SK-N-SH (cell line): ENCODE measurements at regions not wholly inside any gene's neighbourhood (a gene's known extent, or its start where the extent isn't known, plus 50 kb on each side); places are given as distances from the start of the nearest gene placed in this dataset.

Source experiments
- CTCF ChIA-PET: fragments of 300-600, 350-600 bp; formaldehyde crosslinking; extraction: SDS; loops from one replicate; lab custom pipeline; 2021; lab: Yijun Ruan, JAX
- POLR2A ChIA-PET: fragments of 350-600 bp; sonication (Branson Sonifier 250); formaldehyde crosslinking; extraction: SDS; loops from one replicate; lab custom pipeline; 2020; ENCODE audit warnings: antibody characterized with exemption, inconsistent platforms; lab: Yijun Ruan, JAX
- DNase-seq: peaks from one replicate; pipeline ENCODE4 v3.0.0; 2012
- H2AFZ ChIP-seq: fragments of 200-600 bp; sonication (generic); 2 replicates; pipeline ENCODE4 v1.8.1; 2016; ENCODE audit warnings: antibody characterized with exemption, mild to moderate bottlenecking, low read depth
- H3F3A ChIP-seq: fragments of 200-600 bp; sonication (generic); replicated peaks from 2 replicates; pipeline ENCODE3; 2016; ENCODE audit warnings: antibody characterized with exemption, mild to moderate bottlenecking; ENCODE audit not compliant: insufficient read depth
- H3K27ac ChIP-seq, 2 experiments: fragments of 200-500 bp in 1 of 2; fragments of 200-600 bp in 1 of 2; sonication (Bioruptor generic) in 1 of 2; sonication (generic), shearing (Covaris generic) in 1 of 2; 2 replicates each; pipeline versions ENCODE4 v1.5.1 to v1.6.1; 2014 to 2016; ENCODE audit warnings: low read depth in 2 of 2, inconsistent platforms in 1 of 2, low read length in 1 of 2, mild to moderate bottlenecking in 1 of 2, mixed read lengths in 1 of 2
- H3K27me3 ChIP-seq: fragments of 200-600 bp; sonication (generic), shearing (Covaris generic); 2 replicates; pipeline ENCODE4 v1.6.1; 2016; ENCODE audit warnings: mixed run types; ENCODE audit not compliant: insufficient read depth
- H3K36me3 ChIP-seq, 2 experiments: fragments of 200-500 bp in 1 of 2; fragments of 200-600 bp in 1 of 2; sonication (Bioruptor generic) in 1 of 2; sonication (generic) in 1 of 2; replicated peaks in 1 of 2; 2 replicates each; pipeline versions ENCODE3 to v1.5.1; 2014 to 2016; ENCODE audit warnings: low read length in 1 of 2, mild to moderate bottlenecking in 1 of 2; ENCODE audit not compliant: insufficient read depth in 2 of 2, control insufficient read depth in 1 of 2
- H3K4me1 ChIP-seq, 2 experiments: fragments of 200-500 bp in 1 of 2; fragments of 200-600 bp in 1 of 2; sonication (Bioruptor generic) in 1 of 2; sonication (generic), shearing (Covaris generic) in 1 of 2; 2 replicates each; pipeline versions ENCODE4 v1.5.1 to v1.6.1; 2014 to 2016; ENCODE audit warnings: low read depth in 1 of 2, low read length in 1 of 2, mixed run types in 1 of 2; ENCODE audit not compliant: insufficient read depth in 2 of 2, control insufficient read depth in 1 of 2
- H3K4me2 ChIP-seq: fragments of 200-600 bp; sonication (generic), shearing (Covaris generic); 2 replicates; pipeline ENCODE4 v1.6.1; 2017; ENCODE audit warnings: mixed run types
- H3K4me3 ChIP-seq, 2 experiments: fragments of 200-500 bp in 1 of 2; fragments of 200-600 bp in 1 of 2; sonication (Bioruptor generic) in 1 of 2; sonication (generic), shearing (Covaris generic) in 1 of 2; 2 replicates each; pipeline versions ENCODE4 v1.5.1 to v1.8.1; 2014 to 2016; ENCODE audit warnings: low read depth in 2 of 2, inconsistent platforms in 1 of 2, low read length in 1 of 2, mild to moderate bottlenecking in 1 of 2, mixed read lengths in 1 of 2, moderate library complexity in 1 of 2
- H3K79me2 ChIP-seq: fragments of 200-600 bp; sonication (generic); 2 replicates; pipeline ENCODE4 v1.8.1; 2017; ENCODE audit warnings: mild to moderate bottlenecking; ENCODE audit not compliant: insufficient read depth
- H3K9ac ChIP-seq: fragments of 200-600 bp; sonication (generic); 2 replicates; pipeline ENCODE4 v1.6.1; 2017; ENCODE audit warnings: mixed run types
- H3K9me2 ChIP-seq: fragments of 200-600 bp; sonication (generic); 2 replicates; pipeline ENCODE4 v1.6.1; 2017; ENCODE audit warnings: mixed run types
- H3K9me3 ChIP-seq: fragments of 200-600 bp; sonication (generic); 2 replicates; pipeline ENCODE4 v1.6.1; 2017; ENCODE audit warnings: mixed run types, mild to moderate bottlenecking, moderate library complexity
- H4K20me1 ChIP-seq: fragments of 200-600 bp; sonication (generic); 2 replicates; pipeline ENCODE4 v1.6.1; 2017; ENCODE audit warnings: mild to moderate bottlenecking, mixed run types; ENCODE audit not compliant: insufficient read depth
- ELF1 ChIP-seq: IDR thresholded peaks from 2 replicates; pipeline ENCODE4 v1.4.0; 2012
- EP300 ChIP-seq, 2 experiments: IDR thresholded peaks; 2 replicates each; pipeline versions ENCODE4 v1.4.0 to v1.6.1; 2012; ENCODE audit warnings: borderline replicate concordance in 1 of 2, low read depth in 1 of 2, low read length in 1 of 2
- FOXJ3 ChIP-seq: sonication (generic); formaldehyde crosslinking; IDR thresholded peaks from 2 replicates; pipeline ENCODE4 v1.5.1; 2020; ENCODE audit warnings: mild to moderate bottlenecking, missing genetic modification reagents
- IRF3 ChIP-seq: fragments of 150-350 bp; IDR thresholded peaks from 2 replicates; pipeline ENCODE4 v1.6.1; 2016; ENCODE audit warnings: mild to moderate bottlenecking, low read depth, low read length
- NFIC ChIP-seq: IDR thresholded peaks from 2 replicates; pipeline ENCODE4 v1.4.0; 2012; ENCODE audit warnings: borderline replicate concordance
- NRF1 ChIP-seq: IDR thresholded peaks from 2 replicates; pipeline ENCODE4 v1.6.1; 2012; ENCODE audit warnings: low read depth, mild to moderate bottlenecking, low read length
- RCOR1 ChIP-seq: fragments of 150-350 bp; IDR thresholded peaks from 2 replicates; pipeline ENCODE4 v1.6.1; 2017; ENCODE audit warnings: antibody characterized with exemption, low read length
- SMC3 ChIP-seq: IDR thresholded peaks from 2 replicates; pipeline ENCODE4 v1.6.1; 2012; ENCODE audit warnings: low read depth, low read length, improper control_type of control experiment
- TCF12 ChIP-seq: IDR thresholded peaks from 2 replicates; pipeline ENCODE4 v1.4.0; 2012
- TEAD4 ChIP-seq: IDR thresholded peaks from 2 replicates; pipeline ENCODE4 v1.4.0; 2012; ENCODE audit warnings: mild to moderate bottlenecking, borderline replicate concordance; ENCODE audit not compliant: insufficient read depth
- YY1 ChIP-seq: IDR thresholded peaks from 2 replicates; pipeline ENCODE4 v1.4.0; 2012; ENCODE audit warnings: low read depth, mild to moderate bottlenecking
- ZBTB33 ChIP-seq: IDR thresholded peaks from 2 replicates; pipeline ENCODE4 v1.4.0; 2012; ENCODE audit warnings: low read depth, borderline replicate concordance
- WGBS: methylation state at CpG from one replicate; pipeline ENCODE4 v1.1.6; 2017; ENCODE audit warnings: low lambda C conversion rate; 5-methylcytosine and 5-hydroxymethylcytosine counted together
- TF ChIP-seq, protein P1 (sequence below): IDR thresholded peaks from 2 replicates; pipeline ENCODE4 v1.6.1; 2012; ENCODE audit warnings: mild to moderate bottlenecking, low read depth, low read length, moderate library complexity

GRCh38 chr20:56949318-56949717 is 317.1 kb downstream of the BMP7 start (continued):
- no peak for TF ChIP-seq IRF3
- no peak for TF ChIP-seq RCOR1
- TF ChIP-seq NRF1, result no peak
- TF ChIP-seq TEAD4, result no peak
- TF ChIP-seq, protein P1, sequence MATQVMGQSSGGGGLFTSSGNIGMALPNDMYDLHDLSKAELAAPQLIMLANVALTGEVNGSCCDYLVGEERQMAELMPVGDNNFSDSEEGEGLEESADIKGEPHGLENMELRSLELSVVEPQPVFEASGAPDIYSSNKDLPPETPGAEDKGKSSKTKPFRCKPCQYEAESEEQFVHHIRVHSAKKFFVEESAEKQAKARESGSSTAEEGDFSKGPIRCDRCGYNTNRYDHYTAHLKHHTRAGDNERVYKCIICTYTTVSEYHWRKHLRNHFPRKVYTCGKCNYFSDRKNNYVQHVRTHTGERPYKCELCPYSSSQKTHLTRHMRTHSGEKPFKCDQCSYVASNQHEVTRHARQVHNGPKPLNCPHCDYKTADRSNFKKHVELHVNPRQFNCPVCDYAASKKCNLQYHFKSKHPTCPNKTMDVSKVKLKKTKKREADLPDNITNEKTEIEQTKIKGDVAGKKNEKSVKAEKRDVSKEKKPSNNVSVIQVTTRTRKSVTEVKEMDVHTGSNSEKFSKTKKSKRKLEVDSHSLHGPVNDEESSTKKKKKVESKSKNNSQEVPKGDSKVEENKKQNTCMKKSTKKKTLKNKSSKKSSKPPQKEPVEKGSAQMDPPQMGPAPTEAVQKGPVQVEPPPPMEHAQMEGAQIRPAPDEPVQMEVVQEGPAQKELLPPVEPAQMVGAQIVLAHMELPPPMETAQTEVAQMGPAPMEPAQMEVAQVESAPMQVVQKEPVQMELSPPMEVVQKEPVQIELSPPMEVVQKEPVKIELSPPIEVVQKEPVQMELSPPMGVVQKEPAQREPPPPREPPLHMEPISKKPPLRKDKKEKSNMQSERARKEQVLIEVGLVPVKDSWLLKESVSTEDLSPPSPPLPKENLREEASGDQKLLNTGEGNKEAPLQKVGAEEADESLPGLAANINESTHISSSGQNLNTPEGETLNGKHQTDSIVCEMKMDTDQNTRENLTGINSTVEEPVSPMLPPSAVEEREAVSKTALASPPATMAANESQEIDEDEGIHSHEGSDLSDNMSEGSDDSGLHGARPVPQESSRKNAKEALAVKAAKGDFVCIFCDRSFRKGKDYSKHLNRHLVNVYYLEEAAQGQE, result no peak
- no peak for TF ChIP-seq TCF12
- no peak for TF ChIP-seq ELF1
- TF ChIP-seq FOXJ3 (CRISPR knock-in tag), result no peak

GRCh38 chr20:56952258-56953047 is 314.0 kb downstream of the BMP7 start:
- ChIA-PET CTCF (no interaction called here), POLR2A (no interaction called here)
- Histone ChIP-seq H3F3A (no peaks in the 10 kb centered on the region), H3K27ac (no peak overlapping the region), H3K9me3 (no peaks in the 10 kb centered on the region), H3K9me2 (no peaks in the 10 kb centered on the region), H3K27me3 (peaks cover 52% of the 10 kb centered on the region), H3K4me2 (no peak overlapping the region), H3K79me2 (no peaks in the 10 kb centered on the region), H3K4me1 (no peaks in the 10 kb centered on the region), H3K9ac (no peak overlapping the region), H3K4me3 (no peak overlapping the region), H4K20me1 (no peaks in the 10 kb centered on the region), H2AFZ (no peak overlapping the region), H3K36me3 (no peaks in the 10 kb centered on the region)
- no peak for DNase-seq
- 19% methylated on average over 19 of the region's 19 CpGs for WGBS
- no peak for TF ChIP-seq EP300 (IDR thresholded peaks at IDR 0.05; ENCODE audit: borderline replicate concordance in 1 of 2, low read depth in 1 of 2, low read length in 1 of 2)
- no peak for TF ChIP-seq YY1
- TF ChIP-seq NFIC, result no peak
- no peak for TF ChIP-seq SMC3
- no peak for TF ChIP-seq ZBTB33
